Fibroblast of skin of left quadriceps (primary cell): ENCODE measurements at regions not wholly inside any gene's neighbourhood (a gene's known extent, or its start where the extent isn't known, plus 50 kb on each side); places are given as distances from the start of the nearest gene placed in this dataset.
"Not testable (repeated sequence)": the region's sequence is repeated elsewhere in the genome, so short reads cannot be mapped to it uniquely, and the experiment has no call there.

Source experiments
- DNase-seq, 2 experiments: peaks; one replicate each; pipeline ENCODE4 v3.0.0-alpha.2; 2013; ENCODE audit warnings: low read depth in 2 of 2

- DNase-seq: peak; percentile 1 to 3
Measured at GRCh38 chr11:21625982-21626381, 566.9 kb upstream of the ANO5 start.

DNA sequence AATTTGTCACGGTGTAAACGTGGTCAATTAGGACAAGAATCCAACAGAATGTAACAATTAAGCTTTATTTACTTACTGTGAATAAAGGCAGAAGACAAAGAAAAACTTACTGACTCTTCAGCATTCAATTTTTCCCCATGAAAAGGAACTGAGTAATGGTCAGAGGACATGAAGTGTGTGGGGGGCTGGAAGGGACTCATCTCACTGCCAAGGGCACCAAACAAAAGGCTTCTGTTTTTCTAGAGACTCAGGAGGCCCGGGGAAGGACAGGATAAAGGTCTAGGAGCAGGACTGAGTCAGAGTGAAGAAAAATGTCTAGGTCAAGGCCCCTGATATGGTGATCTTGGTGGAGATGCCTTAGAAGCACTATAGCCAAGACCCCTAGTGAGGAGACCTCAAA, 564.2 kb upstream of the ANO5 start:
- DNase-seq: no peak

DNA sequence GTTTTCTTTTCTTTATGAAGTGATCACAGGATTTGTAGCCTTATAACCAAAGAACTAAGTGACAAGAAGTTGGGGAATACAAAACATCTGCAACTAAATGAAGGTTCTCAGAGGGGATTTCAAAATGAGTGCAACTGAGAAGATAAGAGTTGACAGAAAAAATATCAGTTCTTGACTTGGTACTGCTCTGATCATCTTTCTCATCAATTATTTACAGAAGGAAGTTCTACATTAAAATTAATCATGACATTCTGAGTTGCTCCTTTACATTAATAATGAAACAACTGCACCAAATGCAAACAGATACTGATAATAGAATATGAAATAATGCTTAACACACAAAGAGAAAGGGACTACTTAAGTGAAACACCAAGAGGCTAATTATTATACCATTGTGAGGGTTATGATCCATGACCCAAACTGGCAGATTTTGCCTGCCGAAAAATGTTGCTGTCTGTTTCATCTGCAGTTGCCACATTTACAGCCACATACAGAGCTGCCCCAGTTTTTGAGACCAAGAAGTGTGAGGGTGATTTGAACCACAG, 561.9 kb upstream of the ANO5 start:
- no peak for DNase-seq

- DNase-seq: no peak
Measured at GRCh38 chr11:21631991-21632390, 560.9 kb upstream of the ANO5 start.

- no peak for DNase-seq
Measured at GRCh38 chr11:21634491-21634890, 558.4 kb upstream of the ANO5 start.

GRCh38 chr11:21634956-21635355, 557.9 kb upstream of the ANO5 start:
- no peak for DNase-seq

DNA sequence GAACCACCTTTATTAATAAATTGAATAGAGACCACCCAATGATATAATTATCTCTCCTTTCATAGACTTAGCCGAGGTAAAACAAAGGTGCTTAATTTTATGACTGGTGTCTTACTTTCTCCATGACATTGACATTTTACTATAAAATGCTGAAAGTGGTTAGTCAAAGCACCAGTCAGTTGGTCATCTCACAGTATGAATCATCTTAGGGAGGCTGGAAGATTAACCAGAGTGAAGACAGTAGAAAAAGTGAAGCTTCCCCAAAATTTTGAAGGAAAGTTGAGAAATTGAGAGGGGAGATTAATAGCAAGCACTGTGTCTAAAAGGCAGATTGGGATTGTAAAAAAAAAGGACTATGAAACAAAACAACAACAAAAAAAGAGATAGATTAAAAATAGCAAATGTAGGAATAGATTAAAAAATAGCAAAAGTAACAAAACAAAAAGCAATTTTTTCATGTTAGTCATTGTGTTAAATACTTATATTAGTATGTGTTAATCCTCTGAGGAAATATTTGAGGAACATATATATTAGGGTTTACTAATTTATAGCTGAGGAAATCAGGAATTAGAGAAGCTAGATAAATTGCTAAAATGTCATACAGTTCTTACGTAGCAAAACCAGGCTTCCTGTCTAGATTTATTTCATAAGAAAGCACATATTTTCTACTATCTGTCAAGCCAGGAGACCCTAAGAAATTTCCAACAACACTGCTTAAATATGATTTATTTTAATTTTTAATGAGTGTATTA, 557.3 kb upstream of the ANO5 start:
- DNase-seq: no peak

DNA sequence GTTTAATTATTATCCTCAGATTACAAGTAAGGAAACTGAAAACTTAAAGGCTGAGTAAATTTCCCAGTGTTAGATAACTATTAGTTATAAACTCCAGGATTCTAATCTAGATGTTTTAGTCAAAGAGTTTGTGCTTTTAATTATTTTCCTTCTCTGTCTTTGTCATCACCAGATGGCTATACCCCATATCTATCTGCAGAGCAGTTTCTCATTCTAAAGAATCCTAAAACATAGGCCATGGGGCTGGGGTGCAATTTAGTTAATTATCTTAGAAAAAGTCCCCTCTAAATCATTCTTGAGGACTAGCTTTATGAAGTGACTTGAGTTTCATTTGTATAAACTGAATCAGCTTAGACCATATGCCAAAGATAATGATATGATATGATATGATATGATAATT, 556.3 kb upstream of the ANO5 start:
- DNase-seq: no peak

DNA sequence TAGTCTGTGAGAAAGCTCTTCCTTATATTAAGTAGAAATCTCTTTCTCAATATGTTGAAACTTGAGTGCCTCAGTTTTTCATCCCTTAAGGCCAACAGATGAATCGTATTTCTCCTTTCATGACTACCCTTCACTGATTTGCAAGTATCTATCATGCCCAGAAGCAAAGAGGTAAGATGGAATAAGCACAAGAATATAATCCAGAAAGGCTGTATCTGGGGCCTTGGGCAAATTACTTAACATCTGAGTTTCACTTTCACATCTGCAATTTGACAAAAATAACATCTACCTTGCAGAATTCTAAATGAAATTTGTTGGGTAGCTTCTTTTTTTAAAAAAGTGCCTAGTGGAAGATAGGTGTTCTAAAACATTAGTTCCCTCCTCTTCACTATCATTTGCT, 552.4 kb upstream of the ANO5 start:
- no peak for DNase-seq

- DNase-seq: no peak
Measured at GRCh38 chr11:21641869-21642268, 551.0 kb upstream of the ANO5 start.

- no peak for DNase-seq
Measured at GRCh38 chr11:21646351-21646750, 546.5 kb upstream of the ANO5 start.

GRCh38 chr11:21650961-21651360, 541.9 kb upstream of the ANO5 start:
- DNase-seq: no peak

DNA sequence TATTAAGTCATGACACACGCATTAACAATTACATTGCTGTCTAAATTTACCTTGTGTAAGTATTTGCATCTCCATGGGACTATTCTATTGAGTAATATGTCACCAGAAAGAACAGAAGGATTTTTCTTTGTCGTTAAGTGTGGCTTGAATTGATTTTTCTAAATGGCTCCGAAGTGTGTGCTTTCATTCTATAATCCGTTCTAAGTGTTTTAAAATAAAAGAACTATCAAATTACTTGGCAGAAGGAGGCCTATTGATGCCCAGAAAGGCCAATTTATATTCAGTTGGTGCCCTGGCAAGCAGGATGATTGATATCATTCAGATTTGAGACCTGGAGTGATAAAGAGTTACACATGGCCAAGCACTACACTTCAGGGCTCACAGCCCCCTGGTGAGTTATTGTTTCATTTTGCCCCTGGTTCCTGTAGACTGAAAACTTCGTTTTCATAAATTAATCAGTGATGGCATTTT, 538.9 kb upstream of the ANO5 start:
- DNase-seq: no peak

DNA sequence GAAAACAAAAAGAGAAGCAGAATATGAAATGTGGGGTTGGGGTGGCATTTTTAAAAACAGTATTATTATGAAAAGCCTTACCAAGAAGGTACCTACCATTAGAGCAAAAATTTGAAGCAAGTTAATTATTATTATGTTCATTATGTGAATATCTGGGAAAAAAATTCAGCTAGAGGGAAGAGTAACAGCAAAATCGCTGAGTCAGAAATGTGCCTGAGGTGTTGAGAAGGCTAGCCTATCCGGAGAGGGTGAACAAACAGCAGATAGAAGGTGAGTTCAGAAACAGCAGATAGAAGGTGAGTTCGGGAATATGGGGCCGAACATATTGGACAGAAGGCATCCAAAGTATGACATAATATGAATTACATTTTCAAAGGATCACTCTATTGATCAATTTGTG, 536.8 kb upstream of the ANO5 start:
- DNase-seq: no peak

GRCh38 chr11:21658654-21659193, 534.2 kb upstream of the ANO5 start:
- DNase-seq: no peak

GRCh38 chr11:21659377-21659776, 533.5 kb upstream of the ANO5 start:
- not testable (repeated sequence) for DNase-seq

- DNase-seq: no peak
Measured at GRCh38 chr11:21659961-21660360, 532.9 kb upstream of the ANO5 start.

DNA sequence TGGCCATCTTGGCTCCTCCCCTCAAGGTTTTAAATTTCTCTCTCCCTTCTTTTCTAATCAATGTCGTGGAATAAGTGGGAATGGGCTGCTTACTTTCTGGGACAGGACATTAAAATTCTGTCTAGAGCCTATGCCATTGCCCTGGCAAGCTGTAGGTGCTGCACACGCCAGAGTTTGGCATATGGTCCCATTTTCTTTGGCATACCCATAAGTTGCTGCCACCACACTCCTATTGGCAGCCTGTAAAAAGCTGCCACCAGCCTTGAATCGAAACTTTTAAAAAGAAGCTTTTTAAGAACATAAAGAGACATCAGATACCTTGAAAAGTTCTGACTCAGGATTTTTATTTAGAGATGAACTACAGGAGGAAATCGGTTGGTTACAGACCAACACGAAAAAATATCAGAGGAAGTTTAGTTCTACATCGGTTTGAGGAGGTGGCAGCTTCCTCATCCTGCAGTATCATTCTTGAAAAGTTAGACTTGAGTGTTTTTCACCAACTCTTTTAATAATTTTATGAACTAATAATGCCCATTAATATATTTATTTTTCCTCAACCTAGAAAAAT, 517.8 kb upstream of the ANO5 start:
- no peak for DNase-seq

GRCh38 chr11:21687643-21688042, 505.2 kb upstream of the ANO5 start:
- DNase-seq: no peak

DNA sequence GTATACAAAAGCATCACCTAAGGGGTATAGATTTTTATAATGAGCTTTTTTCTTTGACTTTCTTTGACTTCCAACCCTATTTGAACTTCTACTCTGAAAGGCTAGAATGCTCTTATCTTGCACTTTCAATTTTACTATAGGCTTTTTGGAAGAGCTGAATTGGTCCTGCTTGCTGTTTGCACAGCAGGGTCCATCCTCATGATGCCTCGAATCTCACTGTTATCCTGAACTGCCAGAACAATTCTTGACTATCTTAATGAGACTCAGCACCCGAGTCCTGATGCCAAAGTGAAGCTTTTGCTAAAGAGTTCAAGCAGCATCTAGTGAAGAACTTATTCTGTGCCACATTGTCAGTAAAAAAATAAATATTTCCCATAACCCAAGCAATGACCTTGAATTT, 488.3 kb upstream of the ANO5 start:
- DNase-seq: no peak

DNA sequence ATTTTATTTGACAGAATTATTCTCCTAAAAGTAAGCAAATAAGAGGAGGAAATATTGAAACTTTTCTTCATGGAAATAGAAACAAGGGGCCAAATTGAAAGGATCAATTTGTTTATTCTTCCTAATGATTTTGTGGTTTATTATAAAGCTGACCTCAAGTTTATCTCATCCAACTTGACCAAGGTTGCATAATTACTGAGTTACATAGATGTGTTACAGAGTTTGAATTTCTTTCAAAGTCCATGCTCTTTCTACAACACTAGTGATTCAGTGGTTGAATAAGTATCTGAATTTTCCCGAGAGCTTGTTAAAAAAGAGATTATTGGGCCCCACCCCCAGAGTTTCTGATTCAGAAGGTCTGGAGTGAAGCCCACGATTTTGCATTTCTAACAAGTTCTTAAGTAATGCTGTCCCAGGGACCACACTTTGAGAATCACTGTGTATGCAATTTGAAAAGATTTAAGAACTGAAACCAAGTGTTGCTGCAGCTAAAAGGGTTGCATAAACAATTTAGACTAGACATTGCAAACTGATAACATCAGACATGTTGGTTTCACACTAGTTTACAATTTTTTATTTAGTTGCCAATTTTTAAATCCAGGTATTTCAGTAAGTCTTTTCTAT, 485.7 kb upstream of the ANO5 start:
- DNase-seq: no peak

DNA sequence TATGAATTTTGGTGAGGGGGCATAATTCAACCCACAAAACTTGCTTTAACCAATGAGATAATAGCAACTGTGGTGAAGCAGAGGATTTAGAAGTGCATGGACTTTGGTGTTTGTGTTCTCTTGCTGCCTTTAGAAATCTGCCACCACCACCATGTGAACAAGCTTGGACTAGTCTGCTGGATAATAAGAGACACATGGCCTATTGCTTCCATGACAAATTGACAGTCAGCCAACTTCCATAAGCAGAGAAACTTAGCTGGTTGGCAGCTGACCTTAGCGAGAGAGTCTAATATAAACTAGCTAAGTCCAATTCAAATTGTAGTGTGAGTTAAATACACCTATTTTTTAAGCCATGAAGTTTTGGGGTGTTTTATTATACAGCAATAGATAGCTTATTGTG, 482.1 kb upstream of the ANO5 start:
- no peak for DNase-seq

DNA sequence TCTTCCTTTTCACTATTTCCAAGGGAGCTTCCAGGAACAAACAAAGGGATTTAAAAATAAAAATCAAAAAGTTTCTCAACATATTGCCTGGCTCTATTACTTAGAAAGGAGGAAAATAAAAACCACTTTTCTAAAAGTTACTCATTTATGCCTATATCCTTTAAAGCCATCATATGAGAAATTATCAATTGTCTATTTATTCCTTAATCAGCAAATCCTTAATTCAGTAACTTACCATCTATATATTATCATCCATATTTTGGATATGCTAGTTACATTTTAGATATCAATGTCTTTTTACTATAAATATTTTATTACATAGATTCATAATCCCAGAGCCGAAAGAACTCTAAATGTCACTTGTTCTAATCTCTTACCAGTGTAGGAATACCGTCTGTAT, 481.5 kb upstream of the ANO5 start:
- no peak for DNase-seq
